ENCODE measurements at regions not wholly inside any gene's neighbourhood (a gene's known extent, or its start where the extent isn't known, plus 50 kb on each side); places are given as distances from the start of the nearest gene placed in this dataset.

- TF ChIP-seq FOXA2 (IDR thresholded peaks at IDR 0.05): no peak
- no peak for TF ChIP-seq YY1 (IDR thresholded peaks at IDR 0.05)
- no peak for TF ChIP-seq EGR1 (IDR thresholded peaks at IDR 0.05; ENCODE audit: low read depth in 2 of 2)
- no peak for TF ChIP-seq SP1 (IDR thresholded peaks at IDR 0.05)
- no peak for TF ChIP-seq RAD21 (IDR thresholded peaks at IDR 0.05)
- no peak for TF ChIP-seq RXRA (IDR thresholded peaks at IDR 0.05)
- no peak for TF ChIP-seq HNF4A (conservative IDR thresholded peaks at IDR 0.05)
- TF ChIP-seq JUND (IDR thresholded peaks at IDR 0.05): no peak
Measured at GRCh38 chr10:47159361-47160260, 140.4 kb upstream of the GDF10 start (continued).

- no peaks in the 10 kb centered on the region for H3K4me1 ChIP-seq (ENCODE audit: control insufficient read depth in 4 of 4, insufficient read depth in 4 of 4, low read length in 3 of 4)
- no peaks in the 10 kb centered on the region for H3K36me3 ChIP-seq (ENCODE audit: control insufficient read depth in 4 of 4, insufficient read depth in 3 of 4, low read depth in 1 of 4, low read length in 3 of 4)
- peaks cover 0 to 5% (median 0%) of the 10 kb centered on the region in 4 donors for H3K9me3 ChIP-seq (ENCODE audit: control insufficient read depth in 4 of 4, low read length in 3 of 4)
- peaks cover 0 to 3% (median 0%) of the 10 kb centered on the region in 4 donors for H3K27me3 ChIP-seq (ENCODE audit: control insufficient read depth in 4 of 4, insufficient read depth in 4 of 4, low read length in 3 of 4)
- WGBS: 79% methylated on average over 9 of the region's 9 CpGs
- no peak for DNase-seq (ENCODE audit: low spot score)
- no peak overlapping the region for H3K9ac ChIP-seq (ENCODE audit: low read depth in 1 of 2, low read length in 2 of 2)
- H3K4me3 ChIP-seq (ENCODE audit: low read depth in 1 of 3, low read length in 3 of 3): no peak overlapping the region
- no peak overlapping the region for H3K27ac ChIP-seq (ENCODE audit: low read depth in 1 of 2, low read length in 2 of 2)
- TF ChIP-seq FOXA1 (IDR thresholded peaks at IDR 0.05) (no peak), JUND (IDR thresholded peaks at IDR 0.05) (no peak), GABPA (IDR thresholded peaks at IDR 0.05 in 1 of 2, conservative IDR thresholded peaks at IDR 0.05 in 1 of 2) (no peak), MAX (IDR thresholded peaks at IDR 0.05) (no peak), REST (IDR thresholded peaks at IDR 0.05) (no peak), EGR1 (IDR thresholded peaks at IDR 0.05; ENCODE audit: low read depth in 2 of 2) (no peak), RXRA (IDR thresholded peaks at IDR 0.05) (no peak), TAF1 (conservative IDR thresholded peaks at IDR 0.05) (no peak)
Measured at GRCh38 chr10:47160261-47160908, 139.6 kb upstream of the GDF10 start.

- WGBS: 70% methylated on average over 4 of the region's 4 CpGs
- TF ChIP-seq MAX (IDR thresholded peaks at IDR 0.05) (no peak), HNF4G (IDR thresholded peaks at IDR 0.05) (no peak), FOXA1 (IDR thresholded peaks at IDR 0.05) (no peak), CTCF (IDR thresholded peaks at IDR 0.05; ENCODE audit: low read depth, low read length, missing input control) (no peak), ZBTB33 (IDR thresholded peaks at IDR 0.05) (no peak), HNF4A (conservative IDR thresholded peaks at IDR 0.05) (no peak), NR2F2 (IDR thresholded peaks at IDR 0.05) (no peak), SP1 (IDR thresholded peaks at IDR 0.05) (no peak), RAD21 (IDR thresholded peaks at IDR 0.05) (no peak), RXRA (IDR thresholded peaks at IDR 0.05) (no peak), GABPA (IDR thresholded peaks at IDR 0.05 in 1 of 2, conservative IDR thresholded peaks at IDR 0.05 in 1 of 2) (no peak), JUND (IDR thresholded peaks at IDR 0.05) (no peak), EGR1 (IDR thresholded peaks at IDR 0.05; ENCODE audit: low read depth in 2 of 2) (no peak)
Measured at GRCh38 chr10:47160967-47161366, 139.0 kb upstream of the GDF10 start.

More at GRCh38 chr10:47160967-47161366, 139.0 kb upstream of the GDF10 start:
- H3K27me3 ChIP-seq (ENCODE audit: control insufficient read depth in 4 of 4, insufficient read depth in 4 of 4, low read length in 3 of 4): peaks cover 0 to 3% (median 0%) of the 10 kb centered on the region in 4 donors
- DNase-seq (ENCODE audit: low spot score): no peak
- H3K4me1 ChIP-seq (ENCODE audit: control insufficient read depth in 4 of 4, insufficient read depth in 4 of 4, low read length in 3 of 4): no peaks in the 10 kb centered on the region
- H3K9ac ChIP-seq (ENCODE audit: low read depth in 1 of 2, low read length in 2 of 2): no peak overlapping the region
- H3K27ac ChIP-seq (ENCODE audit: low read depth in 1 of 2, low read length in 2 of 2): no peak overlapping the region
- no peak overlapping the region for H3K4me3 ChIP-seq (ENCODE audit: low read depth in 1 of 3, low read length in 3 of 3)
- H3K9me3 ChIP-seq (ENCODE audit: control insufficient read depth in 4 of 4, low read length in 3 of 4): peaks cover 0 to 5% (median 0%) of the 10 kb centered on the region in 4 donors
- no peaks in the 10 kb centered on the region for H3K36me3 ChIP-seq (ENCODE audit: control insufficient read depth in 4 of 4, insufficient read depth in 3 of 4, low read depth in 1 of 4, low read length in 3 of 4)

All from liver (tissue), 8 donors.